Neural crest cell (in vitro differentiated cells): ENCODE measurements at regions not wholly inside any gene's neighbourhood (a gene's known extent, or its start where the extent isn't known, plus 50 kb on each side); places are given as distances from the start of the nearest gene placed in this dataset.

ENCODE experiments used
- DNase-seq: peaks from one replicate; pipeline ENCODE4 v3.0.0; 2021; ENCODE audit warnings: low read depth, mixed read lengths, low spot score
- H3K27ac Mint-ChIP-seq: one replicate; pipeline ENCODE4 v1.8.0; 2021; ENCODE audit warnings: mild to moderate bottlenecking, mixed read lengths; ENCODE audit not compliant: unreplicated experiment
- H3K27me3 Mint-ChIP-seq: 2 replicates; pipeline ENCODE4 v1.8.0; 2021; ENCODE audit warnings: low read depth, mild to moderate bottlenecking, mixed read lengths
- H3K36me3 Mint-ChIP-seq: 2 replicates; pipeline ENCODE4 v1.8.0; 2021; ENCODE audit warnings: low read depth, mild to moderate bottlenecking, mixed read lengths
- H3K4me1 Mint-ChIP-seq: 2 replicates; pipeline ENCODE4 v1.8.0; 2021; ENCODE audit warnings: mixed read lengths
- H3K4me3 Mint-ChIP-seq: one replicate; pipeline ENCODE4 v1.8.0; 2021; ENCODE audit warnings: mild to moderate bottlenecking, mixed read lengths
- H3K9me3 Mint-ChIP-seq: 2 replicates; pipeline ENCODE4 v1.8.0; 2021; ENCODE audit warnings: mixed read lengths
- CTCF ChIP-seq: fragments of 200-600 bp; sonication (generic); conservative IDR thresholded peaks from 2 replicates; pipeline ENCODE4 v1.5.0; 2021; ENCODE audit warnings: antibody characterized with exemption, mild to moderate bottlenecking

DNA sequence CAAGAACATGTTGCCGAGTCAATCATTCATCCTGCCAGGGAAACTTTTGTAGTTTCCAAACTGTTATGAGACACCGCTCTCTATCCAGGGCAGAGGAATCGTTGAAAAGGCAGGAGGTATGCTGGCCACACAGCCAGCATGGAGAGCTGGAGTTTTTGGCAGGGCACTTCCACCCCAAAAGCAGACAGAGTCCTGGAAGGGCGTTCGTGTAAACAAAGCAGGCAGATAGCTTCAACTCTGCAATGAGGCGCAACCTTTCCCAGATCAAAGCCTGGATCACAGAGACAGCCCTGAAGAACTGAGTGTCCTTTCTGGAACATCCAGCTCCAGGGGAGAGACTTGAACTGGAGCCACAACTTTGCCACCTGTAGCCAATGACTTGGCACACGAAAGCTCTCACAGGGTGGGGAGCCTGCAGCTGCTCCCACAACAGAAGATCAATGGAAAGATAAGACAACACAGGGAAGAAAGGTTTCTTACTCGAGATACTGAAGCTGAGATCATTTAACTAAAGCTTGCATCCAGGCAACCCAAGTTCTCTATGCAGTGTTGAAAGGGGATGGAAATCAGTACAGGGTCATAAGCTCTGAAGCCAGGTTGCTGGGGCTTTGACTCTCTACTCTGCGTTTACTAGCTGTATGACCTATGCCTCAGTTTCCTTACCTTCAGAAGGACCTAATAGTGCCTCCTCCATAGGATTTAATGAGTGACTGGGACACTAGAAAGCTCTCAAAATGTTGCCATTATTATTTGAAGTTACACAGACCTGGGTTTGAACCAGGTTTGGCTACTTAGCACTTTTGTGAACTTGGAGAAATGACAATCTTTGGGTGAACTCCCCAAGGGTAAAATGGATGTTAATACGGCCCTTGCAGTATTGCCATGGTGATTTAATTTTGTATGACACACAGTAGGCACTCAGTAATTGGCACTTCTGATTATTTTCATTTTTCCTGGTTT is 434.8 kb upstream of the NPVF start:
- H3K36me3 Mint-ChIP-seq: no peaks in the 10 kb centered on the region
- TF ChIP-seq CTCF: no peak
- no peak for DNase-seq
- peaks cover 35% of the 10 kb centered on the region for H3K4me1 Mint-ChIP-seq
- no peaks in the 10 kb centered on the region for H3K9me3 Mint-ChIP-seq
- H3K27ac Mint-ChIP-seq: no peak overlapping the region
- no peak overlapping the region for H3K4me3 Mint-ChIP-seq
- H3K27me3 Mint-ChIP-seq: no peaks in the 10 kb centered on the region

- DNase-seq: no peak
- Mint-ChIP-seq H3K36me3 (no peaks in the 10 kb centered on the region), H3K27me3 (no peaks in the 10 kb centered on the region), H3K4me1 (peaks cover 30% of the 10 kb centered on the region), H3K9me3 (no peaks in the 10 kb centered on the region), H3K27ac (no peak overlapping the region), H3K4me3 (no peak overlapping the region)
- no peak for TF ChIP-seq CTCF
Measured at GRCh38 chr7:25663877-25664276, 435.6 kb upstream of the NPVF start.

DNA sequence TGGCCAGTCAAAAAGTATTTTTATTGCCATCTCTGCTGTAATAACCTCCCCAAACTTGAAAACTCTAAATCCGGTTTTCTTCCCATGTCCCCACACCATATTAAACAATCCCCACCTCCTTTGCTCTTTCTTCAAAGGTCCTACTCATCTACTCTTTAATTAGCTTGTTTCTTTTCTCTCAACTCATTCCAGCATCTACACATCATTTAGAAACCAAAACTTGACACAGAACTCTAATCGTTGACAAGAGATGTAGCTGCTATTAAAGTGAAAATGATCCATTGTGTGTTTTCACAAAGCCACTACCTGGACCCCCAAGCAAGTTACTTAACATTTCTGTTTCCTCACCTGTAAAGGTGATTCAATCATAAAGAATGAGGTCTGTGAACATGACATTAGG is 436.3 kb upstream of the NPVF start:
- Mint-ChIP-seq H3K27me3 (no peaks in the 10 kb centered on the region), H3K9me3 (no peaks in the 10 kb centered on the region), H3K4me3 (no peak overlapping the region), H3K27ac (no peak overlapping the region), H3K36me3 (no peaks in the 10 kb centered on the region), H3K4me1 (peaks cover 33% of the 10 kb centered on the region)
- DNase-seq: no peak
- TF ChIP-seq CTCF: no peak

DNA sequence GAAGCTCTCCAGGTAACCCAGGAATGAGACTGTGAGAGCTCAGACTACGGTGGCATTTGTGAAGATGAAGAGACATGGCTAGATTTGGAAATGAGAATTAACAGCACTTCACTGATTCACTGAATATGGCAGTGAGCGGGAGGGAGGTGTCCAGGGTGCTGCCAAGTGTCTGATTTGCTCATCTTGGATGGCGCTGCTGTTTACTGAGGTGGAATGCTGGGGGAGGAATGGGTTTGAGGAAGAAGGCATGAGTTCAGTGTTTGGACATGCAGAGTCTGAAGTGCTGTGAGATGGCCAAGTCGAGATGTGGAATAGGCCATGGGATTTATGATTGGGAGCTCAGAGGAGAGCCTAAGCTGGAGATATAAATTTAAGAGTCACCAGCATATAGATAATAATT is 437.1 kb upstream of the NPVF start:
- no peak overlapping the region for H3K27ac Mint-ChIP-seq
- TF ChIP-seq CTCF: no peak
- H3K4me1 Mint-ChIP-seq: peaks cover 33% of the 10 kb centered on the region
- DNase-seq: no peak
- H3K4me3 Mint-ChIP-seq: no peak overlapping the region
- no peaks in the 10 kb centered on the region for H3K9me3 Mint-ChIP-seq
- no peaks in the 10 kb centered on the region for H3K27me3 Mint-ChIP-seq
- no peaks in the 10 kb centered on the region for H3K36me3 Mint-ChIP-seq

DNA sequence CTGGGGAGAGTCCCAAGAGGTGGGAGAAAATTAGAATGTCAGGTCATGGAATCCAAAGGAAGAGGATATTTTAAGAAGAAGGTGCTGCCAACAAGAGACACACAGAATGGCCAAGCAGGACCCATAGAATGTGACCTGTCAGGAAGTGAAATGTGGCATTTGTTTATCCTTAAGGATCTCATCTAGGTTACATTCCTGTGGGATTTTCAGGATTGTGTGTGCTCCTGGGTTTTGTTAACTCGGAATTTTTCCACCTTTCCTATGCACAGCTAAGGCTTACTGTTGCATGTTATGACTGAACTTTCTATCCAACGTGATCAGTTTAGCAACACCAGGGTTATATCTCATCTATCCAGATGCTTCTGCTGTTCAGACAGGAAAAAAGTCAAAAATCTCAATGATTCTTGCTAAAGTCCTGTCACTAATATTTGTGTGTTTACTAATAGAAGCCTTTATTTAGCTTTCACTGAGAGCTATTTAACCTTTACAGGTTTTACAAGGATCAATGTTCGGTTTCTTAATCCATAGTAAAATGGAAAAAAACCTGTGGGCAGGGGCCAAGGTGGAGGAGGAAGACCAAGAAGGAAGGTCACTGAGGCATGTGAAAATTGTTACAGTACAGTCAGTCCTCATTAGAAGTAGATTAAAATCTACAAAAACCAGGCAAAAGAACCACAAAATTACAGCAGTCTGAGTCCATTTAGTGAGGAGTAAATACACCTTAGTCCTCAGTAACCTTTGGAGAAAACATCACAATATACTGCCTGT is 437.8 kb upstream of the NPVF start:
- Mint-ChIP-seq H3K27ac (no peak overlapping the region), H3K9me3 (no peaks in the 10 kb centered on the region), H3K4me3 (no peak overlapping the region), H3K27me3 (no peaks in the 10 kb centered on the region), H3K4me1 (peaks cover 33% of the 10 kb centered on the region), H3K36me3 (no peaks in the 10 kb centered on the region)
- TF ChIP-seq CTCF: no peak
- DNase-seq: no peak
